ENCODE measurements at regions not wholly inside any gene's neighbourhood (a gene's known extent, or its start where the extent isn't known, plus 50 kb on each side); places are given as distances from the start of the nearest gene placed in this dataset.

DNA sequence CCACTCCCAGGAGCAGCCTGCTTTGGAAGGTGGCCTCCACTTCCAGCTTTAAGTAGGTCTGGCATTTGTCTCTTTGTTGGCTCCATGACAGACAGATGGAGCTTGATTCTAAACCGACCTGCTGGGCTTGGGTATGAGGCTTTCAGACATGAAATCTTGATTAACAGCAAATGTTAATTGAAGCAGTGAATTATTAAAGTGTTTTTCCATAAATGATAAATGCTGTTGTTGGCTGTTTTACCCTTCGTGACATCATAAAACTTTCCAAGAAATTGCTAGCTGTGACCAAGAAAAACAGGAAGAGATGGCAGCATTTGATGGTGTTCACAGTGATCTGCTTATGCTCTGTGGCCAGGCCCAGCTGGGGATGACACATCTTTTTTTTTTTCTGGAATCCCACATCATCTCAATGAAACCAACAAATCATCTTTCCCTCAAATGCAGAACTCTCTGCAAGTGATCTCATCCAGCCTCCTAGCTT is 66.1 kb downstream of the RBMXL2 start:
- no peak overlapping the region for H3K4me3 ChIP-seq (replicated peaks in 1 of 3; ENCODE audit: insufficient read depth in 1 of 3, low read depth in 2 of 3, low read length in 3 of 3)
- intact Hi-C loops (cut with micrococcal nuclease; ENCODE audit: unreplicated experiment): no loop called here
- CTCF ChIA-PET (ENCODE audit: low intra/inter-chr PET ratio, low total read pairs): no interaction called here
- DNase-seq (ENCODE audit: low spot score) (no peak), FAIRE-seq (no peak), ATAC-seq (no peak)
- no peaks in the 10 kb centered on the region for H3K79me2 ChIP-seq (ENCODE audit: insufficient read depth, low read length)
- no peak overlapping the region for H3K4me2 ChIP-seq (ENCODE audit: low read depth, low read length)
- no peaks in the 10 kb centered on the region for H4K20me1 ChIP-seq (ENCODE audit: insufficient read depth, low read length)
- WGBS (ENCODE audit: low lambda C conversion rate): 0% methylated on average over 2 of the region's 2 CpGs
- H2AFZ ChIP-seq (ENCODE audit: low read length): no peak overlapping the region
- no peak overlapping the region for H3K9ac ChIP-seq (ENCODE audit: insufficient read depth, low read depth, low read length)
- POLR2A ChIA-PET: no interaction called here
- H3K27me3 ChIP-seq (ENCODE audit: control insufficient read depth in 1 of 2, insufficient read depth in 2 of 2, low read length in 2 of 2): no peaks in the 10 kb centered on the region; a peak in 1 of 5 replicates
- no peaks in the 10 kb centered on the region for H3K4me1 ChIP-seq (ENCODE audit: insufficient read depth, low read length)
- H3K27ac ChIP-seq (ENCODE audit: extremely low read length, insufficient read depth, low read length): no peak overlapping the region
- no TSS peak for BruUV-seq (replicated peaks)
- no peaks in the 10 kb centered on the region for H3K9me3 ChIP-seq (ENCODE audit: low read length)
- H3K36me3 ChIP-seq (replicated peaks in 1 of 2; ENCODE audit: control insufficient read depth in 1 of 2, insufficient read depth in 2 of 2, low read length in 2 of 2): no peaks in the 10 kb centered on the region
- TF ChIP-seq SIX1 (CRISPR knock-in tag; IDR thresholded peaks at IDR 0.05; ENCODE audit: borderline replicate concordance) (no peak), CREB1 (IDR thresholded peaks at IDR 0.05) (peak; percentile 23; the same call in 1 of the 2 replicates), CREB1 (CRISPR knock-in tag; IDR thresholded peaks at IDR 0.05) (no peak)
- in situ Hi-C loops (cut with HindIII; ENCODE audit: extremely low pct_ligation_motif_present, low pct_unique_long_range_greater_than_20kb): no loop called here

DNA sequence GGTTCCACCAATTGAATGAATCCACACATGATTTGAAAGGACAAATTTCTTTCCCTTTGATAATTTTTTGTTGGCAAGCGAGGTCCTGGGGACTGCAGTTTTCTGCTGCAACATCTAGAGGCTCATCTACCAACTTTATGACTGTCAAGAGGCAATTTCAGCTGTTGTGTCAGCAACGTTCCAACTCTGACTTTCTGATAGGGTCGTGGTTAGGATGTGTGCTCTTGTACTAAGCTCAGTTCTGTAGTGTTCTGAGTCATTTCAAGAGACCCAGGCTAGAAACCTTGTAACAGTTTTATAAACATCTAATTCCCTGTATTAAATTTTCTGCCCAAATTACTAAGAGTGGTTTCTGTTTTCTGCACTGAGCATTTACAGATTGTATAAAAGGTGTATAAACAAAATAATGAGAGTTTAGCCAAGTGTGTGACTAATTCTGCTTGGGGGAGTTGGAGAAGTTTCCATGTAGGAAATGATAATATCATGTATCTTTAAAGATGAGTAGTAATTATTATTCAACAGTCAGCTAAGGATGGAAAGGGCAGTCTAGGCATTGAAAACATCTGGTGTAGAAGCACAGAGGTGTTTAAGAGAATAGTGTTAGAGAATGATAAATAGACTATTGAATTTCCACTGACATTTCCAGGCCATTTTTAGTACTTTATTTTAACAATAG is 72.2 kb downstream of the RBMXL2 start:
- Histone ChIP-seq H3K9ac (ENCODE audit: insufficient read depth, low read depth, low read length) (no peak overlapping the region), H3K36me3 (replicated peaks in 1 of 2; ENCODE audit: control insufficient read depth in 1 of 2, insufficient read depth in 2 of 2, low read length in 2 of 2) (no peaks in the 10 kb centered on the region), H3K4me3 (replicated peaks in 1 of 3; ENCODE audit: insufficient read depth in 1 of 3, low read depth in 2 of 3, low read length in 3 of 3) (no peak overlapping the region), H3K9me3 (ENCODE audit: low read length) (no peaks in the 10 kb centered on the region), H3K4me2 (ENCODE audit: low read depth, low read length) (no peak overlapping the region), H3K27me3 (ENCODE audit: control insufficient read depth in 1 of 2, insufficient read depth in 2 of 2, low read length in 2 of 2) (peaks cover 0 to 1% of the 10 kb centered on the region in 2 experiments; a peak in 2 of 5 replicates), H4K20me1 (ENCODE audit: insufficient read depth, low read length) (no peaks in the 10 kb centered on the region), H3K4me1 (ENCODE audit: insufficient read depth, low read length) (no peaks in the 10 kb centered on the region), H3K79me2 (ENCODE audit: insufficient read depth, low read length) (no peaks in the 10 kb centered on the region), H2AFZ (ENCODE audit: low read length) (no peak overlapping the region), H3K27ac (ENCODE audit: extremely low read length, insufficient read depth, low read length) (no peak overlapping the region)
- intact Hi-C loops (cut with micrococcal nuclease; ENCODE audit: unreplicated experiment) (no loop called here), in situ Hi-C loops (cut with HindIII; ENCODE audit: extremely low pct_ligation_motif_present, low pct_unique_long_range_greater_than_20kb) (no loop called here)
- ChIA-PET POLR2A (no interaction called here), CTCF (ENCODE audit: low intra/inter-chr PET ratio, low total read pairs) (no interaction called here)
- no peak for FAIRE-seq
- 3% methylated on average over 3 of the region's 3 CpGs for WGBS (ENCODE audit: low lambda C conversion rate)
- no peak for ATAC-seq
- TF ChIP-seq HNF4A (CRISPR knock-in tag; IDR thresholded peaks at IDR 0.05) (no peak), THYN1 (CRISPR knock-in tag; IDR thresholded peaks at IDR 0.05; ENCODE audit: borderline replicate concordance, low read depth) (no peak), ZNF816 (CRISPR knock-in tag; IDR thresholded peaks at IDR 0.05; ENCODE audit: borderline replicate concordance) (no peak), ZNF569 (CRISPR knock-in tag; IDR thresholded peaks at IDR 0.05; ENCODE audit: borderline replicate concordance) (no peak)
- TF ChIP-seq, protein P1, sequence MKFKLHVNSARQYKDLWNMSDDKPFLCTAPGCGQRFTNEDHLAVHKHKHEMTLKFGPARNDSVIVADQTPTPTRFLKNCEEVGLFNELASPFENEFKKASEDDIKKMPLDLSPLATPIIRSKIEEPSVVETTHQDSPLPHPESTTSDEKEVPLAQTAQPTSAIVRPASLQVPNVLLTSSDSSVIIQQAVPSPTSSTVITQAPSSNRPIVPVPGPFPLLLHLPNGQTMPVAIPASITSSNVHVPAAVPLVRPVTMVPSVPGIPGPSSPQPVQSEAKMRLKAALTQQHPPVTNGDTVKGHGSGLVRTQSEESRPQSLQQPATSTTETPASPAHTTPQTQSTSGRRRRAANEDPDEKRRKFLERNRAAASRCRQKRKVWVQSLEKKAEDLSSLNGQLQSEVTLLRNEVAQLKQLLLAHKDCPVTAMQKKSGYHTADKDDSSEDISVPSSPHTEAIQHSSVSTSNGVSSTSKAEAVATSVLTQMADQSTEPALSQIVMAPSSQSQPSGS (CRISPR knock-in tag; IDR thresholded peaks at IDR 0.05): no peak
- TF ChIP-seq, protein P2, sequence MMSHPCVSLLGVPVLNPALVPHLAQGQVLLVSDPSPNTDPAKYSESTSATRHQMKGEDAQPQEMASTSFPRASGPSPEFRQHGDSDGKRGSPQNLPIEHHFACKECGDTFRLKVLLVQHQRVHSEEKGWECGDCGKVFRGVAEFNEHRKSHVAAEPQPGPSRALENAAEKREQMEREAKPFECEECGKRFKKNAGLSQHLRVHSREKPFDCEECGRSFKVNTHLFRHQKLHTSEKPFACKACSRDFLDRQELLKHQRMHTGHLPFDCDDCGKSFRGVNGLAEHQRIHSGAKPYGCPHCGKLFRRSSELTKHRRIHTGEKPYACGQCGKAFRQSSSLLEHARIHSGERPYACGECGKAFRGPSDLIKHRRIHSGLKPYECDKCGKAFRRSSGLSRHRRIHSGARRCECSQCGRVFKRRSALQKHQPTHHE (CRISPR knock-in tag; IDR thresholded peaks at IDR 0.05; ENCODE audit: borderline replicate concordance): no peak
- no peak for DNase-seq (ENCODE audit: low spot score)
- no TSS peak for BruUV-seq (replicated peaks)
